22Rv1 (cell line): ENCODE measurements at regions not wholly inside any gene's neighbourhood (a gene's known extent, or its start where the extent isn't known, plus 50 kb on each side); places are given as distances from the start of the nearest gene placed in this dataset.

ENCODE experiments used
- CTCF ChIP-seq: fragments of 450-650 bp; IDR thresholded peaks from 2 replicates; pipeline ENCODE4 v1.5.1; 2017; ENCODE audit warnings: mild to moderate bottlenecking
- ZFX ChIP-seq: fragments of 450-650 bp; IDR thresholded peaks from 2 replicates; pipeline ENCODE4 v1.6.1; 2017; ENCODE audit warnings: antibody characterized with exemption, borderline replicate concordance

- TF ChIP-seq CTCF (no peak), ZFX (no peak)
These were observed 396.2 kb downstream of the NUAK1 start for GRCh38 chr12:105742567-105742874.
